Bronchial epithelial cell (primary cell): ENCODE measurements at regions not wholly inside any gene's neighbourhood (a gene's known extent, or its start where the extent isn't known, plus 50 kb on each side); places are given as distances from the start of the nearest gene placed in this dataset.
A peak's percentile ranks its signal among the peaks of the same experiment; 100 is the strongest.

Experiments used
- DNase-seq: peaks from one replicate; pipeline ENCODE4 v3.0.0-alpha.2; 2010; ENCODE audit warnings: low read depth
- FAIRE-seq: peaks from 2 replicates; lab custom pipeline; 2011; peaks lifted over from hg19 to GRCh38; lab: Jason Lieb, UNC
- H3K27me3 ChIP-seq: 2 replicates; pipeline ENCODE4 v1.5.1; 2011; ENCODE audit warnings: low read length; ENCODE audit not compliant: control insufficient read depth, insufficient read depth
- H3K36me3 ChIP-seq: 2 replicates; pipeline ENCODE4 v1.5.1; 2011; ENCODE audit warnings: low read length; ENCODE audit not compliant: control insufficient read depth, insufficient read depth
- H3K4me3 ChIP-seq: 2 replicates; pipeline ENCODE4 v1.5.1; 2011; ENCODE audit warnings: mild to moderate bottlenecking, low read depth, low read length, control low read depth
- TF ChIP-seq, protein P1 (sequence below): IDR thresholded peaks from 2 replicates; pipeline ENCODE4 v1.5.1; 2011; ENCODE audit warnings: mild to moderate bottlenecking, moderate library complexity, low read length, control low read depth, inconsistent platforms; ENCODE audit not compliant: insufficient read depth, severe bottlenecking

DNA sequence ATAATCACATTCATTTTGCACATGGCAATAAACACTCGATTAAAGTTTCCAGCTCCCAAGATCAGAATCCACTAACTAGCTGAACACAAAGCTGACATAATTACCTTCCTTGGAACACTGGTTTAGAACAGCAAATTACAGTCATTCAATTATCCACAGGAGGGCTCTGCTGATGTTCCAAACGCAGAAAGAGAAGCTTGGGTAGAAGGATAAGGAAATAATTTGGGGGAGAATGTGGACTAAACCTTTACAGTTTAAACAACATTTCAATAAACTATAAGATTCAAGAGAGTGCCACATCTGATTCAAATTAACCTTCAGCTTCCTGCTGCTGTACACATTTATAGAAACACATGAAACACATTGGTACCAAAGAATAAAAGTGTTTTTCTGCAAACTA is 67.8 kb upstream of the ARL4C start:
- TF ChIP-seq, protein P1, sequence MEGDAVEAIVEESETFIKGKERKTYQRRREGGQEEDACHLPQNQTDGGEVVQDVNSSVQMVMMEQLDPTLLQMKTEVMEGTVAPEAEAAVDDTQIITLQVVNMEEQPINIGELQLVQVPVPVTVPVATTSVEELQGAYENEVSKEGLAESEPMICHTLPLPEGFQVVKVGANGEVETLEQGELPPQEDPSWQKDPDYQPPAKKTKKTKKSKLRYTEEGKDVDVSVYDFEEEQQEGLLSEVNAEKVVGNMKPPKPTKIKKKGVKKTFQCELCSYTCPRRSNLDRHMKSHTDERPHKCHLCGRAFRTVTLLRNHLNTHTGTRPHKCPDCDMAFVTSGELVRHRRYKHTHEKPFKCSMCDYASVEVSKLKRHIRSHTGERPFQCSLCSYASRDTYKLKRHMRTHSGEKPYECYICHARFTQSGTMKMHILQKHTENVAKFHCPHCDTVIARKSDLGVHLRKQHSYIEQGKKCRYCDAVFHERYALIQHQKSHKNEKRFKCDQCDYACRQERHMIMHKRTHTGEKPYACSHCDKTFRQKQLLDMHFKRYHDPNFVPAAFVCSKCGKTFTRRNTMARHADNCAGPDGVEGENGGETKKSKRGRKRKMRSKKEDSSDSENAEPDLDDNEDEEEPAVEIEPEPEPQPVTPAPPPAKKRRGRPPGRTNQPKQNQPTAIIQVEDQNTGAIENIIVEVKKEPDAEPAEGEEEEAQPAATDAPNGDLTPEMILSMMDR = peak; percentile 3
- Histone ChIP-seq H3K4me3 (no peak overlapping the region), H3K36me3 (no peaks in the 10 kb centered on the region), H3K27me3 (no peaks in the 10 kb centered on the region)
- FAIRE-seq (no peak), DNase-seq (peak; percentile 9)

- no peaks in the 10 kb centered on the region for H3K27me3 ChIP-seq
- FAIRE-seq (peak; percentile 98), DNase-seq (peak; percentile 76)
- no peaks in the 10 kb centered on the region for H3K36me3 ChIP-seq
- H3K4me3 ChIP-seq = no peak overlapping the region
- TF ChIP-seq, protein P1 = no peak
Measured at GRCh38 chr2:234559609-234560008, 62.7 kb upstream of the ARL4C start.

DNA sequence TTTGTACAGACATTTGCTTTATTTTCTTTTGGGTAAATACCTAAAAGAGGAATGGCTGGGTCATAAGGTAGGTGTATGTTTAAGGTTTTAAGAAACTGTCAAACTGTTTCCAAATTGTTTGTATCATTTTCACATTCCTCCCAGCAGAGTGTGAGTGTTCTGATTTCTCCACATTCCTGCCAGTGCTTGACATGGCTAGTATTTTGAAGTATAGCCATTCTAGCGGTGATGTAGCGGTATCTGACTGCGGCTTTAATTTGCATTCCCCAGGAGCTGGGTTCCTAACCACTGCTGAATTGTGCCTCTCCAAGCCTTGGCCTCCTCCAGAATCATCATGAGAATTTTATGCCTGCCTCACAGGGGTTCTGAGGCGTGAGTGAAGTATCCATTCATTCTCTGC is 61.8 kb upstream of the ARL4C start:
- Histone ChIP-seq H3K4me3 (no peak overlapping the region), H3K27me3 (no peaks in the 10 kb centered on the region), H3K36me3 (no peaks in the 10 kb centered on the region)
- FAIRE-seq = peak; percentile 36
- TF ChIP-seq, protein P1 = no peak
- no peak for DNase-seq

DNA sequence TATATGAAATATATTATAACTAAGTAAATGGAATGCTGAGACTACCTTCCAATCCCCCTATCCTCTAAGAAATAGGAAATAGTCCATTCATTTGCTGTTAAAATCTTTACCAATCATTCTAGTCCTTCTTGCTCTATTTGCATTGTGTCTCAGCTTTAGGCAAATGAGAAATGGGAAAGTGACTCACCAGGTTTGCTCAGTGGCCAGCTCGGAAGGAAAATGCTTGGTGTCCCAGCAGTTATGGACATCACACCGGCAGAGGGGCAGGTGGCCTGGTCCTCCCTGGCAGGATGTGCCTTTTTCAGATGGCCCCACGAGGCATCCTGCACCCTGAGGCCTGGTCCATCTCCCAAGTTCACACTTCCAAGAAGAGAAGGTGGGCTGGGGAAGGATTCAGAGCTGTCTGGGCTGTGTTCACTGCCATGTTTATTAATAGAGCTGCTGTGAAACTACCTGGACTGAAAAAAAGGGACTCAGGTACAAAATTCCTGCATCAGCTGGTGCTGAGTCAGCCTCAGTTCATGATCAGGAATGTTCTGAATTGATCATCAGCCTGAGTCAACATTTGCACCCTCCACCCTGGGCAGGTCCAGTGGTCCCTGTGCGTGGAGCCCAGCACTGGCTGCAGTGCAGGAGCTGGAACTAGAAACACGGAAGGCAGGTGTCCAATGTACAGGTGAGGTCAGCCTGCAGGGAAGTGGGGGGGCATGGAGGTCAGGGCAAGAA is 60.1 kb upstream of the ARL4C start:
- Histone ChIP-seq H3K4me3 (no peak overlapping the region), H3K27me3 (no peaks in the 10 kb centered on the region), H3K36me3 (no peaks in the 10 kb centered on the region)
- peak; percentile 79 for DNase-seq
- TF ChIP-seq, protein P1 = no peak
- FAIRE-seq = peak; percentile 7

DNA sequence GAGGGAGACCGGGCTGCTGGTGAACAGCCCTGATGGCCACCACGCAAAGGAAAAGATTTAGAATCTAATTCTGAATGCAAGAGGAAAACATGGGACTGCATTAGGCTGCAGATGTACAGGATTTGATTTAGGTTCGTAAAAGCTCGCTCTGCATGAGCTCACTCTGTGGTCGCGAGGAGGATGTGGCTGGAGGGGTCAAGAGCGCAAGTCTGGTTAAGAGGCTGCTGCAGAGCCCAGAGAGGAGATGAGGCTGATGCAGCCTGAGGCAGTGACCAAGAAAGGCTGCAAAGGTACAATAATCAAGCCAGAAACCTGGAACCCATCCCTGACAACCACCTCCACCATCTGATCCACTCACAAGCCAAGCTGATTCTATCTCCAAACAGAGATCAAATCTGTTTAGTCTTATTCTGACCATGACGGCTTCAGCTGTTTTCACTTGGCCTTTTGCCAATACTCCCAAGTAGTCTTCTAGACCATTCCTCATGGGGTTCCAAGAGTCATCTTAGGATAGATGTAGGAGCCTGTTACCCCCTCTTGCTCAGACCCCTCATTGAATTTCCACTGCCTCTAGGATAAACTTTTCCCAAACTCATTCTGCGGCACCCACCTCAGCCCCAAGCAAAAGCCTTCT is 58.9 kb upstream of the ARL4C start:
- Histone ChIP-seq H3K27me3 (no peaks in the 10 kb centered on the region), H3K4me3 (no peak overlapping the region), H3K36me3 (no peaks in the 10 kb centered on the region)
- no peak for DNase-seq
- FAIRE-seq = no peak
- TF ChIP-seq, protein P1 = no peak
